Hepatocyte (in vitro differentiated cells): ENCODE measurements at regions not wholly inside any gene's neighbourhood (a gene's known extent, or its start where the extent isn't known, plus 50 kb on each side); places are given as distances from the start of the nearest gene placed in this dataset.

Source experiments
- DNase-seq: peaks from one replicate; pipeline ENCODE4 v3.0.0-alpha.2; 2016; ENCODE audit warnings: low spot score
- H2AFZ ChIP-seq: fragments of 200-600 bp; sonication (generic); 2 replicates; pipeline ENCODE4 v1.6.0; 2016; ENCODE audit warnings: antibody characterized with exemption, mild to moderate bottlenecking
- H3K27ac ChIP-seq: fragments of 200-600 bp; sonication (generic); 2 replicates; pipeline ENCODE4 v1.5.1; 2016; ENCODE audit warnings: mild to moderate bottlenecking
- H3K27me3 ChIP-seq: fragments of 200-600 bp; sonication (generic); 2 replicates; pipeline ENCODE4 v1.6.1; 2016
- H3K36me3 ChIP-seq: fragments of 200-600 bp; sonication (generic); replicated peaks from 2 replicates; pipeline ENCODE4 v1.5.1; 2016; ENCODE audit warnings: low read depth; ENCODE audit not compliant: insufficient read depth
- H3K4me1 ChIP-seq: fragments of 200-600 bp; sonication (generic); 2 replicates; pipeline ENCODE4 v1.5.1; 2016; ENCODE audit warnings: mild to moderate bottlenecking, moderate library complexity; ENCODE audit not compliant: insufficient read depth
- H3K4me2 ChIP-seq: fragments of 200-600 bp; sonication (generic); 2 replicates; pipeline ENCODE4 v1.6.0; 2016
- H3K4me3 ChIP-seq: fragments of 200-600 bp; sonication (generic); 2 replicates; pipeline ENCODE4 v1.5.1; 2016; ENCODE audit warnings: mild to moderate bottlenecking
- H3K79me2 ChIP-seq: fragments of 200-600 bp; sonication (generic); 2 replicates; pipeline ENCODE4 v1.6.0; 2017; ENCODE audit warnings: mild to moderate bottlenecking
- H3K9me2 ChIP-seq: fragments of 200-600 bp; sonication (generic); replicated peaks from 2 replicates; pipeline ENCODE4 v1.6.0; 2017; ENCODE audit warnings: mild to moderate bottlenecking; ENCODE audit not compliant: insufficient read depth
- H3K9me3 ChIP-seq: fragments of 200-600 bp; sonication (generic); 2 replicates; pipeline ENCODE4 v1.5.1; 2016; ENCODE audit warnings: low read depth, mild to moderate bottlenecking
- H4K20me1 ChIP-seq: fragments of 200-600 bp; sonication (generic); 2 replicates; pipeline ENCODE4 v1.6.0; 2016; ENCODE audit warnings: mild to moderate bottlenecking; ENCODE audit not compliant: insufficient read depth, poor library complexity, severe bottlenecking
- CTCF ChIP-seq: fragments of 200-600 bp; sonication (generic); IDR thresholded peaks from 2 replicates; pipeline ENCODE4 v1.5.1; 2016; ENCODE audit warnings: antibody characterized with exemption, mild to moderate bottlenecking; ENCODE audit not compliant: poor library complexity
- EZH2 ChIP-seq: fragments of 200-600 bp; sonication (generic); IDR thresholded peaks from 2 replicates; pipeline ENCODE4 v1.6.1; 2016; ENCODE audit warnings: antibody characterized with exemption, mild to moderate bottlenecking, borderline replicate concordance
- EZH2phosphoT487 ChIP-seq: fragments of 200-600 bp; sonication (generic); IDR thresholded peaks from one replicate; pipeline ENCODE4 v1.6.1; 2018; ENCODE audit warnings: antibody characterized with exemption, mild to moderate bottlenecking, low read depth, moderate library complexity; ENCODE audit not compliant: unreplicated experiment, severe bottlenecking
- WGBS: methylation state at CpG from one replicate; pipeline ENCODE4 v1.1.6; 2016; ENCODE audit warnings: low lambda C conversion rate; ENCODE audit errors: missing lambda C conversion rate; 5-methylcytosine and 5-hydroxymethylcytosine counted together

- H3K27me3 ChIP-seq = no peaks in the 10 kb centered on the region
- no peak overlapping the region for H2AFZ ChIP-seq
- 70% methylated on average over 2 of the region's 2 CpGs for WGBS
- no peaks in the 10 kb centered on the region for H4K20me1 ChIP-seq
- H3K9me2 ChIP-seq = no peaks in the 10 kb centered on the region
- H3K9me3 ChIP-seq = no peaks in the 10 kb centered on the region
- no peaks in the 10 kb centered on the region for H3K4me1 ChIP-seq
- H3K4me2 ChIP-seq = no peak overlapping the region
- no peak for DNase-seq
- H3K79me2 ChIP-seq = no peaks in the 10 kb centered on the region
- H3K4me3 ChIP-seq = no peak overlapping the region
- no peaks in the 10 kb centered on the region for H3K36me3 ChIP-seq
- no peak for TF ChIP-seq EZH2
- no peak for TF ChIP-seq CTCF
- TF ChIP-seq EZH2phosphoT487 = no peak
- no peak overlapping the region for H3K27ac ChIP-seq
Measured at GRCh38 chr7:53398566-53398965, 363.1 kb downstream of the POM121L12 start.

GRCh38 chr7:53413021-53413420, 377.6 kb downstream of the POM121L12 start:
- H3K4me1 ChIP-seq = no peaks in the 10 kb centered on the region
- H3K36me3 ChIP-seq = no peaks in the 10 kb centered on the region
- H3K27me3 ChIP-seq = no peaks in the 10 kb centered on the region
- DNase-seq = no peak
- H3K9me2 ChIP-seq = no peaks in the 10 kb centered on the region
- H2AFZ ChIP-seq = no peak overlapping the region
- no peaks in the 10 kb centered on the region for H3K9me3 ChIP-seq
- H3K4me3 ChIP-seq = no peak overlapping the region
- H3K4me2 ChIP-seq = no peak overlapping the region
- no peaks in the 10 kb centered on the region for H3K79me2 ChIP-seq
- no peaks in the 10 kb centered on the region for H4K20me1 ChIP-seq
- 92% methylated on average over 2 of the region's 2 CpGs for WGBS
- no peak overlapping the region for H3K27ac ChIP-seq
- TF ChIP-seq CTCF = no peak
- no peak for TF ChIP-seq EZH2
- no peak for TF ChIP-seq EZH2phosphoT487

DNA sequence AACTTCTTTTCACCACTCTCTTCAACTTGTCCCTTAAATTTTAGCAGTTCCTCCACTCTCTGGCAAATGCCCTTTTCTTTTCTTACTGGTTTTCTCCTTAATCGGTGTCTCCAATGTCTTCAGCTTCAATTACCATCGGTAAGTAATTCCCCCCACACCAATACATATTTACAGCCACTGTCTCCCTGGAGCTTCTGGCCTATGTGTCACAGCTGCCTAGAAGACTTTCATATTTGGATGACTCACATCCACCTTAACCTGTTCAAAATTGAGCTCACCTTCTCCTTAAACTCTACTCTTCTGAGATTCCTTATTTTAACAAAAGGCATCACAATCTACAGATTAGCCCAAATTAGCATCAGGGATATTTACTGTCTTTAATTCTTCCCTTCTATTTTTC, 380.4 kb downstream of the POM121L12 start:
- Histone ChIP-seq H3K4me1 (no peaks in the 10 kb centered on the region), H3K9me2 (no peaks in the 10 kb centered on the region), H3K36me3 (no peaks in the 10 kb centered on the region), H3K79me2 (no peaks in the 10 kb centered on the region), H4K20me1 (no peaks in the 10 kb centered on the region), H2AFZ (no peak overlapping the region), H3K27me3 (no peaks in the 10 kb centered on the region), H3K27ac (no peak overlapping the region), H3K4me3 (no peak overlapping the region), H3K9me3 (no peaks in the 10 kb centered on the region), H3K4me2 (no peak overlapping the region)
- DNase-seq = no peak
- WGBS = 90% methylated on average over 2 of the region's 2 CpGs
- TF ChIP-seq CTCF (no peak), EZH2phosphoT487 (no peak), EZH2 (no peak)
